Pancreas (tissue), 10 donors: ENCODE measurements at regions not wholly inside any gene's neighbourhood (a gene's known extent, or its start where the extent isn't known, plus 50 kb on each side); places are given as distances from the start of the nearest gene placed in this dataset.

ENCODE experiments used
- ATAC-seq, 4 donors: fragments of 200-7000 bp; cut with Tn5 transposase; one replicate each; pipeline versions ENCODE4 v1.8.0 to v1.9.1; 2020; ENCODE audit warnings: mild to moderate bottlenecking in 4 of 4, moderate library complexity in 4 of 4
- DNase-seq, 6 donors: peaks; one replicate each; pipeline ENCODE4 v3.0.0-alpha.2; 2020
- FAIRE-seq: peaks from 2 replicates; lab custom pipeline; 2012; peaks lifted over from hg19 to GRCh38; lab: Jason Lieb, UNC
- H3K27ac ChIP-seq, 4 donors: fragments of 200-600 bp; sonication (generic); 1 replicate in 3 of 4; 2 replicates in 1 of 4; pipeline versions ENCODE4 v1.5.0 to v1.8.0; 2020
- H3K27me3 ChIP-seq, 4 donors: fragments of 200-600 bp; one replicate each; pipeline ENCODE4 v1.8.0; 2021
- H3K36me3 ChIP-seq, 3 donors: fragments of 200-600 bp; sonication (generic) in 1 of 3; one replicate each; pipeline versions ENCODE4 v1.5.0 to v1.8.0; 2020 to 2021
- H3K4me1 ChIP-seq, 3 donors: fragments of 200-600 bp; one replicate each; pipeline ENCODE4 v1.8.0; 2021
- H3K4me3 ChIP-seq, 4 donors: fragments of 200-600 bp; sonication (generic) in 2 of 4; one replicate each; pipeline versions ENCODE4 v1.5.0 to v1.8.0; 2020 to 2021
- H3K9me3 ChIP-seq, 4 donors: fragments of 200-600 bp; one replicate each; pipeline ENCODE4 v1.8.0; 2021
- CTCF ChIP-seq, 4 donors: fragments of 200-600 bp; sonication (generic) in 3 of 4; IDR thresholded peaks; one replicate each; pipeline versions ENCODE4 v1.5.0 to v1.8.0; 2021; ENCODE audit warnings: antibody characterized with exemption in 4 of 4
- WGBS, 2 donors: extraction: QIAGEN DNeasy Blood & Tissue Kit; methylation state at CpG; one replicate each; pipeline ENCODE4 v1.1.7; 2013; 5-methylcytosine and 5-hydroxymethylcytosine counted together
- intact Hi-C, 3 donors: fragments of 100-400 bp; cut with DNase I; formaldehyde crosslinking; loops; one replicate each; pipeline versions ENCODE4 v1.11.1 to v1.14.2; 2022
- donor health status: healthy with polysubstance abuse.
- donor health status: DM: no; HTN: no; CAD: no; lungs with moderate emphysema.
- donor health status: DM: no; HTN: no; CAD: no.
- donor health status: control.
- donor health status: control.
- donor health status: Bipolar disorder and iron deficiency.
- donor health status: DM: yes; HTN: yes; CAD: no.
- donor health status: DM: no; HTN: no; CAD: no.
- donor health status: DM: no; HTN: no; CAD: no.
- donor health status: DM: yes; HTN: yes; CAD: no.

GRCh38 chr7:35390146-35390545 is 136.2 kb upstream of the TBX20 start:
- no peak for FAIRE-seq
- intact Hi-C loops = no loop called here
- 42 to 52% methylated on average over 5 of the region's 5 CpGs for WGBS, 2 donors

GRCh38 chr7:35389636-35390035 is 135.7 kb upstream of the TBX20 start:
- no peak for FAIRE-seq
- H3K4me1 ChIP-seq = no peaks in the 10 kb centered on the region
- H3K27ac ChIP-seq = no peak overlapping the region
- H3K36me3 ChIP-seq = no peaks in the 10 kb centered on the region
- no peak for ATAC-seq
- H3K27me3 ChIP-seq = no peaks in the 10 kb centered on the region
- no peak overlapping the region for H3K4me3 ChIP-seq
- TF ChIP-seq CTCF (IDR thresholded peaks at IDR 0.05) = no peak
- WGBS, 2 donors = 69 to 74% methylated on average over 3 of the region's 3 CpGs
- intact Hi-C loops = no loop called here
- H3K9me3 ChIP-seq = no peaks in the 10 kb centered on the region
- DNase-seq = no peak

More at GRCh38 chr7:35390146-35390545, 136.2 kb upstream of the TBX20 start:
- no peak for ATAC-seq
- no peak overlapping the region for H3K27ac ChIP-seq
- H3K36me3 ChIP-seq = no peaks in the 10 kb centered on the region
- DNase-seq = no peak
- H3K4me3 ChIP-seq = no peak overlapping the region
- no peaks in the 10 kb centered on the region for H3K9me3 ChIP-seq
- H3K27me3 ChIP-seq = no peaks in the 10 kb centered on the region
- no peak for TF ChIP-seq CTCF (IDR thresholded peaks at IDR 0.05)
- H3K4me1 ChIP-seq = no peaks in the 10 kb centered on the region

GRCh38 chr7:35386816-35387706 is 133.2 kb upstream of the TBX20 start:
- intact Hi-C loops = no loop called here
- no peaks in the 10 kb centered on the region for H3K27me3 ChIP-seq
- no peak for FAIRE-seq
- H3K36me3 ChIP-seq = no peaks in the 10 kb centered on the region
- H3K4me3 ChIP-seq = no peak overlapping the region
- no peak overlapping the region for H3K27ac ChIP-seq
- ATAC-seq = no peak
- no peak for DNase-seq
- no peaks in the 10 kb centered on the region for H3K9me3 ChIP-seq
- TF ChIP-seq CTCF (IDR thresholded peaks at IDR 0.05) = no peak
- no peaks in the 10 kb centered on the region for H3K4me1 ChIP-seq
- 68 to 72% methylated on average over 12 of the region's 12 CpGs for WGBS, 2 donors

- TF ChIP-seq CTCF (IDR thresholded peaks at IDR 0.05) = no peak
- Histone ChIP-seq H3K4me1 (no peaks in the 10 kb centered on the region), H3K4me3 (no peak overlapping the region), H3K27ac (no peak overlapping the region), H3K9me3 (no peaks in the 10 kb centered on the region), H3K27me3 (no peaks in the 10 kb centered on the region), H3K36me3 (no peaks in the 10 kb centered on the region)
- DNase-seq (no peak), ATAC-seq (no peak), FAIRE-seq (no peak)
- intact Hi-C loops = no loop called here
- WGBS, 2 donors = 81 to 86% methylated on average over 8 of the region's 8 CpGs
Measured at GRCh38 chr7:35386082-35386815, 132.3 kb upstream of the TBX20 start.
